WERI-Rb-1 (cell line): ENCODE measurements at regions not wholly inside any gene's neighbourhood (a gene's known extent, or its start where the extent isn't known, plus 50 kb on each side); places are given as distances from the start of the nearest gene placed in this dataset.

Experiments
- DNase-seq: peaks from one replicate; pipeline ENCODE4 v3.0.0-alpha.2; 2020
- H3K27ac ChIP-seq: fragments of 250-450 bp; sonication (Bioruptor Pico); 2 replicates; pipeline ENCODE4 v1.5.1; 2020; ENCODE audit warnings: mild to moderate bottlenecking, moderate library complexity
- H3K27me3 ChIP-seq: fragments of 250-450 bp; sonication (Bioruptor Pico); 2 replicates; pipeline ENCODE4 v1.5.1; 2021; ENCODE audit warnings: mild to moderate bottlenecking, low read depth, moderate library complexity; ENCODE audit not compliant: insufficient read depth, severe bottlenecking
- H3K36me3 ChIP-seq: fragments of 250-450 bp; sonication (Bioruptor Pico); 2 replicates; pipeline ENCODE4 v1.5.1; 2020; ENCODE audit warnings: mild to moderate bottlenecking, moderate library complexity
- H3K4me3 ChIP-seq: 2 replicates; pipeline ENCODE4 v1.5.1; 2011; ENCODE audit warnings: low read depth, mild to moderate bottlenecking, control low read depth, low read length
- H3K9me3 ChIP-seq: fragments of 250-450 bp; sonication (Bioruptor Pico); 2 replicates; pipeline ENCODE4 v1.5.1; 2021; ENCODE audit warnings: mild to moderate bottlenecking, moderate library complexity; ENCODE audit not compliant: severe bottlenecking
- TF ChIP-seq, protein P1 (sequence below): IDR thresholded peaks from 2 replicates; pipeline ENCODE4 v1.5.1; 2011; ENCODE audit warnings: low read depth, mild to moderate bottlenecking, control low read depth, inconsistent platforms, low read length

DNA sequence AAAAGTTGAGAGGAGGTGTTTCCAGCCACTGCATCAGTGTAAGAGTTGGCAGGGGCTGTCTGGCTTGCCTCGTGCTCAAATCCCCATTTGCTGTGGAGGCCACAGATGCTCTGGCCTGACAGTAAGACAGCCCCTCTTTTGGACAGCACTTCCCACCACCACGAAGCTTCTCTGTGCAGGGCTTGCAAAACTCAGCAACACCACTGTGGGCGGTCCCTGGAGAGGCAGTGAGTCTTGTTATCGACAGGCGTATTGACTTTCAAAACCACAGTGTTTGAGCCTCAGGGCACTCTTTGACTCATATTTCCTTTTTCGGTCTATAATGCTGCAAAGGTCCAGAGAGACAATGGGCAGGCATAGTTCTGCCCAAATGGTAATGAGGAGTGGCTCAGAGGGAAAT is 539.5 kb downstream of the EBF1 start:
- TF ChIP-seq, protein P1, sequence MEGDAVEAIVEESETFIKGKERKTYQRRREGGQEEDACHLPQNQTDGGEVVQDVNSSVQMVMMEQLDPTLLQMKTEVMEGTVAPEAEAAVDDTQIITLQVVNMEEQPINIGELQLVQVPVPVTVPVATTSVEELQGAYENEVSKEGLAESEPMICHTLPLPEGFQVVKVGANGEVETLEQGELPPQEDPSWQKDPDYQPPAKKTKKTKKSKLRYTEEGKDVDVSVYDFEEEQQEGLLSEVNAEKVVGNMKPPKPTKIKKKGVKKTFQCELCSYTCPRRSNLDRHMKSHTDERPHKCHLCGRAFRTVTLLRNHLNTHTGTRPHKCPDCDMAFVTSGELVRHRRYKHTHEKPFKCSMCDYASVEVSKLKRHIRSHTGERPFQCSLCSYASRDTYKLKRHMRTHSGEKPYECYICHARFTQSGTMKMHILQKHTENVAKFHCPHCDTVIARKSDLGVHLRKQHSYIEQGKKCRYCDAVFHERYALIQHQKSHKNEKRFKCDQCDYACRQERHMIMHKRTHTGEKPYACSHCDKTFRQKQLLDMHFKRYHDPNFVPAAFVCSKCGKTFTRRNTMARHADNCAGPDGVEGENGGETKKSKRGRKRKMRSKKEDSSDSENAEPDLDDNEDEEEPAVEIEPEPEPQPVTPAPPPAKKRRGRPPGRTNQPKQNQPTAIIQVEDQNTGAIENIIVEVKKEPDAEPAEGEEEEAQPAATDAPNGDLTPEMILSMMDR: no peak
- H3K27me3 ChIP-seq: no peaks in the 10 kb centered on the region

DNA sequence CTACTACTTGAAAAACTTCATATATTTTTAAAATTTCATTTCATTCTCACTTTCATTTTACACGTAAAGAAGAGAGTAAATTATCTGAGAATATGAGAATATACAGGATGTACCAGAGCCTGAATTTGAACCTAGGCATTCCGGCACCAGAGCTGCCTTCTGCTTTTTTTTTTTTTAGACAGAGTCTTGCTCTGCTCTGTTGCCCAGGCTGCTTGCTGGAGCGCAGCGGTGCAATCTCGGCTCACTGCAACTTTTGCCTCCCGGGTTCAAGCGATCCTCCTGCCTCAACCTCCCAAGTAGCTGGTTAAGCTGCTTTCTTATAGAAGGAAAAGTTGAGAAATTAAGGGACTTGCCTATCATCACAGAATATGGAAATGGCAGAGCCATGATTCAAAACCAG is 540.1 kb downstream of the EBF1 start:
- no peak overlapping the region for H3K4me3 ChIP-seq
- TF ChIP-seq, protein P1: no peak

More for the DNA sequence above, 539.5 kb downstream of the EBF1 start:
- H3K36me3 ChIP-seq: no peaks in the 10 kb centered on the region
- H3K27ac ChIP-seq: no peak overlapping the region
- no peak for DNase-seq
- no peak overlapping the region for H3K4me3 ChIP-seq
- no peaks in the 10 kb centered on the region for H3K9me3 ChIP-seq

DNA sequence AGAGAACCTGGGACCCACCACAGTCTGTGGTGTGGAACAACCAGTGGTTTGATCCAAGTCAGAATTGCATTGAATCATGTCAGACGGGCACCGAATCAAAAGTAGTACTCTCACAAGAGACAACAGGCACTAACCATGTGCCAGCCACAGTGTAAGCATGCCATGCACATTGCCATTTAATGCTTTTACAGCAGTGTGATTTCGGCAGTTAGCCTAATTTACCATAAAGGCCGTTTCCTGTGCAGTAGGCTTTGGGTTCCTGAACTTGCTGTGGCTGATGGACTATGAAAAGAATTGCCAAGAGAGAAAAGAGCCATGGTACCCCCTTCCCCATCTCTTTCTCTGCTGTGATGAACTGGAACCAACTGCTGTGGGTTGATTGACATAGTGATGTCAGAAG is 540.6 kb downstream of the EBF1 start:
- no peak overlapping the region for H3K4me3 ChIP-seq
- no peak for DNase-seq
- no peaks in the 10 kb centered on the region for H3K36me3 ChIP-seq
- no peaks in the 10 kb centered on the region for H3K27me3 ChIP-seq
- TF ChIP-seq, protein P1: no peak
- no peak overlapping the region for H3K27ac ChIP-seq
- H3K9me3 ChIP-seq: no peaks in the 10 kb centered on the region

More for the DNA sequence above, 540.1 kb downstream of the EBF1 start:
- no peak for DNase-seq
- Histone ChIP-seq H3K27me3 (no peaks in the 10 kb centered on the region), H3K27ac (no peak overlapping the region), H3K9me3 (no peaks in the 10 kb centered on the region), H3K36me3 (no peaks in the 10 kb centered on the region)

DNA sequence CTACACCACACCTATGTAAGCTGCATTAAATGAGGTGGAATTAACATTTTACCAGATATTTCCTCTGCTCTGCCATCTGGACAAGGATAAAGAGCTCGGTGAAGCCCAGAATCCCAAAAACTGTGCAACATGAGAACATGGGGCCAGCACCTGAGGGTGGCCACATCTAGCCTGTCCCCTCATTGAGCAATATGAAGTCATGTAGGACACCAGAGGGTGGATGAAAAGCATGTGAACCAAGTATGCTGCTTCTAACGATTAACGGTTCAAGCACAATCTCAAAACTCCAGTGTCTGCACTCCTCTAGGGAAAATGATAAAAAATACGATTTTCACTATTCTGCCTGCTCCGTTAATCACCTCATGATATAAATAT is 545.8 kb downstream of the EBF1 start:
- TF ChIP-seq, protein P1: no peak
- no peaks in the 10 kb centered on the region for H3K9me3 ChIP-seq
- H3K4me3 ChIP-seq: no peak overlapping the region
- no peak for DNase-seq
- no peaks in the 10 kb centered on the region for H3K27me3 ChIP-seq
- H3K27ac ChIP-seq: no peak overlapping the region
- H3K36me3 ChIP-seq: no peaks in the 10 kb centered on the region

DNA sequence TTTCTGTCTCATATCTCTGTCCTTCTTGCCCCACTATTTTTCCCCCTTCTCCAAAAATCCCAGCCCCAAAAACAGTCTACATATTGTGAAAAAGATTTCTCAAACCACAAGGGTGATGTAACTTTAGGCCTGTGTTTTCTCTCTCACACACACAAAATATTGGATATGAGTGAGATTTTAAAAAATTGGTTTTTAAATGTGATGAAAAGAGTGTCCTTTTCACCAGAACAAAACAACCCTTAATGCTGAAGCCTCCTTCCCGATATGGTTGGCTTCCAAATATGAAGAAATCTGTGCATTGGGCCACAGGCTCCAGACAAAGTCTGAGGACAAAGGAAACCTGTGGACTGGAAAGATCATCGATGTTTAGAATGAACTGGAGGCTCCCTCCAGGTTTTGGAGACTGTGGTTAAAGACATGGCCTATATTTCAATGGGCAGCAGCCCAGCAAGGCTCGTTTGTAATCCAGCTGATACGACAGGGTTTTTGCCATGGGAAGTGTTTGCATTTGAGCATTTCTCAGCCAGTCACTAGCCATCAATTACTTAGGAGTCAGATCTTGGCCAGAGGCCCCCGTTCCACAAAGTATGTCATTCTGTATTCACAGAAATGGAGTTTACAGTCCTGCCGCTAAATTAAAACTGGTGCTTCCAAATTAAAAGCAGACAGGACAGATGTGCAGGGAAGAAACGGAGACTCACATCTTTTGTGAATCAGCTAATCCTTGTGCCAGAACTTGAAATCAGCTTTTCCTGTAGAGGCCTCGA is 546.3 kb downstream of the EBF1 start:
- Histone ChIP-seq H3K27ac (no peak overlapping the region), H3K9me3 (no peaks in the 10 kb centered on the region), H3K36me3 (no peaks in the 10 kb centered on the region), H3K27me3 (no peaks in the 10 kb centered on the region), H3K4me3 (no peak overlapping the region)
- TF ChIP-seq, protein P1: no peak
- no peak for DNase-seq

DNA sequence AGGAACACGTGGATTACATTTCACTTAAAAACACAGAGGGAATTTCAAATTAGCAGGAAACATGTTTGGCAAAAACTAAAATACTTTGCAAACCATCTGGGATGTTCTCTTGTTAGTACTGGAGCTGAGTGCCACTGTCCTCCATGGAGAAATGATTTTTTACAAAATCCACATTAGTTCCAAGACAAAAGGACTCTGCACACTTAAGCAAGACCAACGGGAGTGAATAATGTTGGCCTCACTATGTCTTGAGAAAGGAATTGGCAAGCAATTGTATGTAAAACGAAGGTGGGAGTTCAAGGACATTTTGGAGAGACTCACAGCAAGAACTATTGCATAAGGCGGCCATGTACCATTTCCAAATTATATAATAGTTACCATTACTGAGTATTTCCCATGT is 547.5 kb downstream of the EBF1 start:
- no peaks in the 10 kb centered on the region for H3K27me3 ChIP-seq
- no peaks in the 10 kb centered on the region for H3K36me3 ChIP-seq
- TF ChIP-seq, protein P1: no peak
- no peak for DNase-seq
- H3K9me3 ChIP-seq: no peaks in the 10 kb centered on the region
- H3K4me3 ChIP-seq: no peak overlapping the region
- no peak overlapping the region for H3K27ac ChIP-seq
